ENCODE measurements at regions not wholly inside any gene's neighbourhood (a gene's known extent, or its start where the extent isn't known, plus 50 kb on each side); places are given as distances from the start of the nearest gene placed in this dataset.

DNA sequence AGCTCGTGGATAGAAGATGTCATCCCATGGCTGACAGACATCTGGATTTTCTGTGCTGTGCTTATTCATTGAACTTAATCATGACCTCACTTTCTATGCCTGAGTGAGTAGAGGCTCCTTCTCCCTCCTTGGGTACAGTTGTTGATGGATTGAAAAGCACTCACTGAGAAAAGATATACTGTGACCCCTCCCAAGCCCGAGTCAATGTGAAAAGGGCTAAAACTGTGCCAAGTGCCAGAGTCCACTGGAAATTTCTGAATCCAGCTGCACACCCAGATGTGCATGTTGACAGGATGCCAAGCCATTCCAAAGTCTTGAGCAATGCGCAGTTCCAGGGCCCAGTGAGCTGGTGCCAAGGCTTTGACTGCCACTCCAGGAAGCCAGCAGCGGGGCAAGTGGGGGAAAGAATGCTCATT is 473.0 kb downstream of the NTRK2 start:
- TF ChIP-seq, protein P1, sequence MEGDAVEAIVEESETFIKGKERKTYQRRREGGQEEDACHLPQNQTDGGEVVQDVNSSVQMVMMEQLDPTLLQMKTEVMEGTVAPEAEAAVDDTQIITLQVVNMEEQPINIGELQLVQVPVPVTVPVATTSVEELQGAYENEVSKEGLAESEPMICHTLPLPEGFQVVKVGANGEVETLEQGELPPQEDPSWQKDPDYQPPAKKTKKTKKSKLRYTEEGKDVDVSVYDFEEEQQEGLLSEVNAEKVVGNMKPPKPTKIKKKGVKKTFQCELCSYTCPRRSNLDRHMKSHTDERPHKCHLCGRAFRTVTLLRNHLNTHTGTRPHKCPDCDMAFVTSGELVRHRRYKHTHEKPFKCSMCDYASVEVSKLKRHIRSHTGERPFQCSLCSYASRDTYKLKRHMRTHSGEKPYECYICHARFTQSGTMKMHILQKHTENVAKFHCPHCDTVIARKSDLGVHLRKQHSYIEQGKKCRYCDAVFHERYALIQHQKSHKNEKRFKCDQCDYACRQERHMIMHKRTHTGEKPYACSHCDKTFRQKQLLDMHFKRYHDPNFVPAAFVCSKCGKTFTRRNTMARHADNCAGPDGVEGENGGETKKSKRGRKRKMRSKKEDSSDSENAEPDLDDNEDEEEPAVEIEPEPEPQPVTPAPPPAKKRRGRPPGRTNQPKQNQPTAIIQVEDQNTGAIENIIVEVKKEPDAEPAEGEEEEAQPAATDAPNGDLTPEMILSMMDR (IDR thresholded peaks at IDR 0.05): no peak
- TF ChIP-seq, protein P2, sequence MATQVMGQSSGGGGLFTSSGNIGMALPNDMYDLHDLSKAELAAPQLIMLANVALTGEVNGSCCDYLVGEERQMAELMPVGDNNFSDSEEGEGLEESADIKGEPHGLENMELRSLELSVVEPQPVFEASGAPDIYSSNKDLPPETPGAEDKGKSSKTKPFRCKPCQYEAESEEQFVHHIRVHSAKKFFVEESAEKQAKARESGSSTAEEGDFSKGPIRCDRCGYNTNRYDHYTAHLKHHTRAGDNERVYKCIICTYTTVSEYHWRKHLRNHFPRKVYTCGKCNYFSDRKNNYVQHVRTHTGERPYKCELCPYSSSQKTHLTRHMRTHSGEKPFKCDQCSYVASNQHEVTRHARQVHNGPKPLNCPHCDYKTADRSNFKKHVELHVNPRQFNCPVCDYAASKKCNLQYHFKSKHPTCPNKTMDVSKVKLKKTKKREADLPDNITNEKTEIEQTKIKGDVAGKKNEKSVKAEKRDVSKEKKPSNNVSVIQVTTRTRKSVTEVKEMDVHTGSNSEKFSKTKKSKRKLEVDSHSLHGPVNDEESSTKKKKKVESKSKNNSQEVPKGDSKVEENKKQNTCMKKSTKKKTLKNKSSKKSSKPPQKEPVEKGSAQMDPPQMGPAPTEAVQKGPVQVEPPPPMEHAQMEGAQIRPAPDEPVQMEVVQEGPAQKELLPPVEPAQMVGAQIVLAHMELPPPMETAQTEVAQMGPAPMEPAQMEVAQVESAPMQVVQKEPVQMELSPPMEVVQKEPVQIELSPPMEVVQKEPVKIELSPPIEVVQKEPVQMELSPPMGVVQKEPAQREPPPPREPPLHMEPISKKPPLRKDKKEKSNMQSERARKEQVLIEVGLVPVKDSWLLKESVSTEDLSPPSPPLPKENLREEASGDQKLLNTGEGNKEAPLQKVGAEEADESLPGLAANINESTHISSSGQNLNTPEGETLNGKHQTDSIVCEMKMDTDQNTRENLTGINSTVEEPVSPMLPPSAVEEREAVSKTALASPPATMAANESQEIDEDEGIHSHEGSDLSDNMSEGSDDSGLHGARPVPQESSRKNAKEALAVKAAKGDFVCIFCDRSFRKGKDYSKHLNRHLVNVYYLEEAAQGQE (IDR thresholded peaks at IDR 0.05; ENCODE audit: insufficient read depth in 1 of 2, low read depth in 2 of 2, low read length in 1 of 2): no peak
